Testis (tissue), 2 donors: ENCODE measurements at regions not wholly inside any gene's neighbourhood (a gene's known extent, or its start where the extent isn't known, plus 50 kb on each side); places are given as distances from the start of the nearest gene placed in this dataset.
"Not testable (repeated sequence)": the region's sequence is repeated elsewhere in the genome, so short reads cannot be mapped to it uniquely, and the experiment has no call there.

Experiments
- DNase-seq: peaks from one replicate; pipeline ENCODE4 v3.0.0-alpha.2; 2019
- H3K27ac ChIP-seq, 2 donors: fragments of 200-600 bp; sonication (generic); one replicate each; pipeline ENCODE4 v1.5.1; 2019
- H3K27me3 ChIP-seq: fragments of 200-600 bp; sonication (generic); one replicate; pipeline ENCODE4 v1.5.1; 2019
- H3K36me3 ChIP-seq: fragments of 200-600 bp; sonication (generic); one replicate; pipeline ENCODE4 v1.5.1; 2017; ENCODE audit warnings: low read depth; ENCODE audit errors: missing control alignments
- H3K4me1 ChIP-seq: fragments of 200-600 bp; sonication (generic); one replicate; pipeline ENCODE4 v1.5.1; 2019
- H3K4me3 ChIP-seq, 2 donors: fragments of 200-600 bp; sonication (generic); one replicate each; pipeline ENCODE4 v1.5.1; 2017 to 2019
- H3K9me3 ChIP-seq: fragments of 200-600 bp; sonication (generic); one replicate; pipeline ENCODE4 v1.5.1; 2017
- POLR2A ChIP-seq: fragments of 450-650 bp; IDR thresholded peaks from one replicate; pipeline ENCODE4 v1.6.1; 2017; ENCODE audit warnings: antibody characterized with exemption, mild to moderate bottlenecking, moderate library complexity
- WGBS, 2 donors: methylation state at CpG; one replicate each; pipeline ENCODE4 v1.1.5; 2018; 5-methylcytosine and 5-hydroxymethylcytosine counted together
- intact Hi-C: fragments of 100-400 bp; cut with DNase I; formaldehyde crosslinking; loops from one replicate; pipeline ENCODE4 v1.15.1; 2023; ENCODE audit warnings: low total_unique reads
- TF ChIP-seq, protein P1 (sequence below), 3 experiments: fragments of 450-650 bp in 2 of 3; fragments of 200-600 bp in 1 of 3; sonication (generic) in 1 of 3; IDR thresholded peaks; one replicate each; pipeline ENCODE4 v1.5.1; 2016 to 2019; ENCODE audit warnings: antibody characterized with exemption in 3 of 3, mild to moderate bottlenecking in 2 of 3, moderate library complexity in 1 of 3

DNA sequence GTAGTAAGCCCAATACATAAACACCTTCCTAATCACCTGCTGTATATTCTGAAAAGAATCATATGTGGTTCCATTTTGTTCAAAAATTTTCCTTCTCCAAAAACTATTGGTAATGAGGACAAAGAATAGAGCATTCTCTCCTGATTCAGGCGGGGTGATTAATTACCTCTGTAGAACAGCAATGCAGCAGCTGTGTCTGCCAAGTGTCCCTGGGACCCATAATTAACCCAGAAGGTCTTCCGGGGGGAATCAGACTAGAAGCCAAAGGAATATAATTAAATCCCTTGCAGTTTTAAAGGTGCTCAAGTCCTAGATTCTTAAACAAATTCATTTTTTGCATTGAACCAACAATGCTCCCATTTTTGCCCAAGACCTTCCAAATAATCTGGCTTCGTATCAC lies 60.3 kb upstream of the ABLIM1 start:
- H3K9me3 ChIP-seq: no peaks in the 10 kb centered on the region
- no peaks in the 10 kb centered on the region for H3K27me3 ChIP-seq
- TF ChIP-seq, protein P1, sequence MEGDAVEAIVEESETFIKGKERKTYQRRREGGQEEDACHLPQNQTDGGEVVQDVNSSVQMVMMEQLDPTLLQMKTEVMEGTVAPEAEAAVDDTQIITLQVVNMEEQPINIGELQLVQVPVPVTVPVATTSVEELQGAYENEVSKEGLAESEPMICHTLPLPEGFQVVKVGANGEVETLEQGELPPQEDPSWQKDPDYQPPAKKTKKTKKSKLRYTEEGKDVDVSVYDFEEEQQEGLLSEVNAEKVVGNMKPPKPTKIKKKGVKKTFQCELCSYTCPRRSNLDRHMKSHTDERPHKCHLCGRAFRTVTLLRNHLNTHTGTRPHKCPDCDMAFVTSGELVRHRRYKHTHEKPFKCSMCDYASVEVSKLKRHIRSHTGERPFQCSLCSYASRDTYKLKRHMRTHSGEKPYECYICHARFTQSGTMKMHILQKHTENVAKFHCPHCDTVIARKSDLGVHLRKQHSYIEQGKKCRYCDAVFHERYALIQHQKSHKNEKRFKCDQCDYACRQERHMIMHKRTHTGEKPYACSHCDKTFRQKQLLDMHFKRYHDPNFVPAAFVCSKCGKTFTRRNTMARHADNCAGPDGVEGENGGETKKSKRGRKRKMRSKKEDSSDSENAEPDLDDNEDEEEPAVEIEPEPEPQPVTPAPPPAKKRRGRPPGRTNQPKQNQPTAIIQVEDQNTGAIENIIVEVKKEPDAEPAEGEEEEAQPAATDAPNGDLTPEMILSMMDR (IDR thresholded peaks at IDR 0.05): no peak
- TF ChIP-seq POLR2A: no peak
- peaks cover 6% of the 10 kb centered on the region for H3K4me1 ChIP-seq
- H3K4me3 ChIP-seq: no peak overlapping the region
- DNase-seq: no peak
- no peaks in the 10 kb centered on the region for H3K36me3 ChIP-seq
- no peak overlapping the region for H3K27ac ChIP-seq
- WGBS, 2 donors: 85 to 88% methylated on average over 3 of the region's 3 CpGs
- intact Hi-C loops: no loop called here

DNA sequence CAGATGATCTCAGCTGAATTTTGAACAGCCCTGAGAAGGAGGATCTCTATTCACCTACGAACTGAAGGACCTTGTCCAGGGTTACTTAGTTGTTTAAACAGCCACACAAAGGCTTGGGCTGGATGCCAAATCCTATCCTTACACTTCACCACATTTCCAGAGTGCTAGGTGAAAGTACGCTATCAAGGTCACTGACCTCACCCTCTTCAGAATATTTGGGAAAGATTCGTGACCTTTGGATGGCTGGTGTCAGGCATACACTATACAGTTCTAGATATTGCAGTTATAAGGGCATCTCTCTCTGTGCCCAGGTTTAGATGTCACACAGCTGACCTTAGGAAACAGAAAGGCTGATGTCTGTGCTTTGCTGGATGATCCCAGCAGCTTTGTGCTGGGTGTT lies 61.2 kb upstream of the ABLIM1 start:
- Histone ChIP-seq H3K9me3 (no peaks in the 10 kb centered on the region), H3K4me3 (no peak overlapping the region), H3K4me1 (peaks cover 2% of the 10 kb centered on the region), H3K36me3 (no peaks in the 10 kb centered on the region), H3K27ac (no peak overlapping the region), H3K27me3 (no peaks in the 10 kb centered on the region)
- no peak for DNase-seq
- intact Hi-C loops: no loop called here
- 65 to 80% methylated on average over 3 of the region's 3 CpGs for WGBS, 2 donors
- no peak for TF ChIP-seq POLR2A
- TF ChIP-seq, protein P1 (IDR thresholded peaks at IDR 0.05): no peak

DNA sequence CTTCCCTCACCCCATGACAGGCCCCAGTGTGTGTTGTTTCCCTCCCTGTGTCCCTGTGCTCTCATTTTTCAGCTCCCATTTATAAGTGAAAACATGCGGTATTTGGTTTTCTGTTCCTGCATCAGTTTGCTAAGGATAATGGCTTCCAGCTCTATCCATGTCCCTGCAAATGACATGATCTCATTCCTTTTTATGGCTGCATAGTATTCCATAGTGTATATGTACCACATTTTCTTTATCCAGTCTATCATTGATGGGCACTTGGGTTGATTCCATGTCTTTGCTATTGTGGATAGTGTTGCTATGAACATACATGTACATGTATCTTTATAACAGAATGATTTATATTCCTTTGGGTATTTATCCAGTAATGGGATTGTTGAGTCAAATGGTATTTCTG lies 61.9 kb upstream of the ABLIM1 start:
- intact Hi-C loops, DNase-seq, H3K27me3 ChIP-seq, H3K4me1 ChIP-seq, H3K4me3 ChIP-seq, H3K27ac ChIP-seq, H3K9me3 ChIP-seq, H3K36me3 ChIP-seq: not testable (repeated sequence)
- WGBS, 2 donors: 95 to 96% methylated on average over 1 of the region's 1 CpG

DNA sequence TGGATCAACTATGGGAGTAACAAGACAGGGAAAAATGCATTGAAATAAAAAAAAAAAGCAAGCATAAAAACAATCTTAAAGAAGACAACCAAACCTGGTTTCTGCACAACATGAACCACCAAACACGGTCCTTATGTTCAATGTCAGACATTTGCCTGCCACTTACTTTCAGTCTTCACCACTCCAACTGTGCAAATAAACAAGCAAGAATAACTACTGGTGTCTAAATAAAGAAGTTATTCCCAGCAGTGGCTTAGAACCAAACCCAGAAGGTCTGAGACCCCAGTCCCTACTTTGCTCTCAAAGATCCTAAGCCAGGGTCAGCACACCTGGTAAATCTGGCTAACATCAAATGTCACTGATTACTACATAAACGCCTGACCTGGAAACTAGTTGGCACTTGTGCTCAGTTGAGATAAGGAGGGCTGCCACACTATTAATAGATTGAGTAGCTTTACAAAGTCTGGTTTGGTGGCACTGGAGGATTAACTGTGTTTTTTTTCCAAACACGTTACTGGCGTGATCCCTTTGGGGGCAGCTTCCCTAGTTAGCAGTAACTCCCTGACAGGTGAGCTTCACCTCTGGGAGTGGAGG lies 62.7 kb upstream of the ABLIM1 start:
- intact Hi-C loops: no loop called here
- Histone ChIP-seq H3K4me1 (no peaks in the 10 kb centered on the region), H3K36me3 (no peaks in the 10 kb centered on the region), H3K4me3 (no peak overlapping the region), H3K27me3 (no peaks in the 10 kb centered on the region), H3K9me3 (no peaks in the 10 kb centered on the region), H3K27ac (no peak overlapping the region)
- WGBS, 2 donors: 74 to 82% methylated on average over 4 of the region's 4 CpGs
- no peak for DNase-seq
- no peak for TF ChIP-seq POLR2A
- TF ChIP-seq, protein P1 (IDR thresholded peaks at IDR 0.05): no peak

DNA sequence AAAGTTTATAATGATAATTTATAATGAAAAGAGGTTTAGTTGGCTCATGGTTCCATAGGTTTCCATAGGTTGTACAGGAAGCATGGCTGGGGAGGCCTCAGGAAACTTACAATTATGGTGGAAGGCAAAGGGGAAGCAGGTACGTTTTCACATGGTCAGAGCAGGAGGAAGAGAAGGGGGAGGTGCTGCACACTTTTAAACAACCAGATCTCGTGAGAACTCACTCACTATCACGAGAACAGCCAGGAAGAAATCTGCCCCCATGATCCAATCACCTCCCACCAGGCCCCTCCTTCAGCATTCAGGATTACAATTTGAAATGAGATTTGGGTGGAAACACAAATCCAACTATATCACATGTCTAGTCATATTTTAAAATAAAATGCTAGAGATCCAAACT lies 64.1 kb upstream of the ABLIM1 start:
- H3K4me1 ChIP-seq, intact Hi-C loops, H3K4me3 ChIP-seq, H3K9me3 ChIP-seq, H3K27me3 ChIP-seq, H3K36me3 ChIP-seq, DNase-seq, H3K27ac ChIP-seq: not testable (repeated sequence)
- 73 to 82% methylated on average over 3 of the region's 3 CpGs for WGBS, 2 donors

DNA sequence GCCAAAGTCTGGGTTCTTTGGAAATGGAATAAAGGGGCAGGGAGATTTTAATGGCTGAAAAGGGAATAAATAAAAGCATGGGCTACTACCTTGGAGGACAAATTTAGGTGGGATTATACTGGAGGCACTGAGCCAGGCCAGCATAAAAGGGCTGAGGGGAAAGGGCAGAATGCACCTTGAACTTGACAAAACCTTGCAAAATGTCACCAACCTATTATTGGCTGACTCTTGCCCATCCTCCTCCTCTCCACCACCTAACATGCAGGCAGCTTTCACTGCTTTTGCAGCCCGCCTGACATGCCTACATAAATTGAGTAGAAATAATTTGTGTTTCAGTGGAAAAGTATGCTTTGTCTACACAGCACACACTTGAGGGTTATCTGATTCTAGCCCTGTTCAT lies 65.3 kb upstream of the ABLIM1 start:
- TF ChIP-seq, protein P1 (IDR thresholded peaks at IDR 0.05): no peak
- TF ChIP-seq POLR2A: no peak
- Histone ChIP-seq H3K27ac (no peak overlapping the region), H3K4me3 (no peak overlapping the region), H3K36me3 (no peaks in the 10 kb centered on the region), H3K4me1 (no peaks in the 10 kb centered on the region), H3K9me3 (no peaks in the 10 kb centered on the region), H3K27me3 (no peaks in the 10 kb centered on the region)
- no peak for DNase-seq
- intact Hi-C loops: no loop called here
- 81 to 86% methylated on average over 1 of the region's 1 CpG for WGBS, 2 donors
